HG02642 (cell line): ENCODE measurements at regions not wholly inside any gene's neighbourhood (a gene's known extent, or its start where the extent isn't known, plus 50 kb on each side); places are given as distances from the start of the nearest gene placed in this dataset.

ENCODE experiments used
- ATAC-seq: cut with Tn5 transposase; IDR thresholded peaks from one replicate; pipeline ENCODE4 v1.9.1; 2021; ENCODE audit warnings: mild to moderate bottlenecking; ENCODE audit not compliant: unreplicated experiment, poor library complexity

DNA sequence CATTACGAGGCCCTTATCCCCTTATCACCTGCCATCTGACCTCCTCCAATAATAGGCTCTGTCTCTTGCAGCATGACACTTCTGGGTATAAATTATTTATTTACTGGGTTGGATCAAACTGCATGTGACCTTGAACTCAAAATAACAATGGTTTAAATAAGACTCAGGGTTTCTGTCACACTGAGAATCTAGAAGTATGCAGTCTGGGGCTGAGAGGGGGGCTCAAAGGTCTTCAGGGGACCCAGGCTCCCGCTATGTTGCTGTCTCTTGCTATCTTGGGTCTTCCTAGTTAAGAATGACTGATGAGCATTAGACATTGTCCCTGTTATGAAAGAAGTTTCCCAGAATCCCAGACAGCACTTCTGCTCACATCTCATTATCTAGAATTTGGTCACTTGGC lies 133.5 kb downstream of the URB2 start:
- no peak for ATAC-seq

DNA sequence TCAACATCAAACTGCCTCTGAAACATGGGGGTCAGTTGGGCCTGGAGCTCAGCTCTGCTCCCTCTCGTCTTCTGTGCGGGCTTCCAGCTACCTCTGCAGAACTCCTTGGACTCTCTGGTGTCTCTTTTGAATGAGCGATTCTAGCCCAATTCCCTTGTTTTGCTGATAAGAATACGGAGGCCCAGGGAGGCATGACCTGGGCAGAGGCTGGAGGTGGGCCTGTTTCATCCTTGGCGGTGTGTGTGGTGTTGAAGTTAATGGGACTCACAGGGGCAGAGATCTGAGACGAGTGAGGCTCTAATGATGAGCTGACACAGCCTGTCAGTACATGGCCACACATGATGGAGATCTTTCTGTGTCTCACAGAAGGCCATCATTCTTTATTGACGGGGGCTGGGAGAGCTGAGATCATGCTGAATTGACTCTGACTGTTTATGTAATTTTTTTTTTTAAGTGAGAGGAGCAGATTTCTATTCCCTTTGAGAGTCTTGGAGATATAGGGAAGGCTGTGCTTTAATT lies 134.5 kb downstream of the URB2 start:
- no peak for ATAC-seq

DNA sequence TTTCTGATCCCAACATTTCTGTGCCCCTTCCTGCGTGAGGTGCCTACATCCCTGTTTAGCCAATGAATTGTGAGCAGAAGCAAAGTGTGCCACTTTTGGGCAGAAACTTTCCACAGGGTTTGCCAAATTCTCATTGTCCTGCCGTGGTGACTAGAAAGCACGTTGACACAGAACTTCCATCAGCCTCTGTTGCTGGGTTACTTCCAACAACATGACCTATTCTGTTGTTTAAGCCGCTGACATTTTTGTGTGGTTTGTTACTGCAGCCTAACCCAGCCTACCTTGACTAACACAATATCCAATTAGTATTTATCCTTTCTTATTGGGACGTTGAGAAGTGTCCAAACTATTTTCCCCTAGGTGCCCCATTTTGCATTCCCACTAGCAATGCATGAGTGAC lies 136.8 kb downstream of the URB2 start:
- no peak for ATAC-seq

DNA sequence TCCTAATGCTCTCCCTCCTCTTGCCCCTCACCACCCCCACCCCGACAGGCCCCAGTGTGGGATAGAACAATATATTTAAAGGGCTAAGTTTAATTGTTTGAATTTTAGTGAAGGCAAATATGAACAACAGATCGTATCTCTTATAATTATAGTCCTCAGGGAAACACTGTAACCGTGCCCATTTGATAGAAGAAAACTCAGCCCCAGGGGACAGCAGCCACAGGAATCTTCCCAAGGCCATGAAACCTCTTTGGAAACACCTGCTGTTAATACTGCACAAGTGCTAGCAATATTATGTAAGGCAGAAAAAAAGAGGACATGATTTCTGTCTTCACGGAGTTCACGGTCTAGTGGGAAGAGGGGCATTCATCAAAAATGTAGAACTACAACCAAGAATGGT lies 142.2 kb downstream of the URB2 start:
- ATAC-seq = no peak

DNA sequence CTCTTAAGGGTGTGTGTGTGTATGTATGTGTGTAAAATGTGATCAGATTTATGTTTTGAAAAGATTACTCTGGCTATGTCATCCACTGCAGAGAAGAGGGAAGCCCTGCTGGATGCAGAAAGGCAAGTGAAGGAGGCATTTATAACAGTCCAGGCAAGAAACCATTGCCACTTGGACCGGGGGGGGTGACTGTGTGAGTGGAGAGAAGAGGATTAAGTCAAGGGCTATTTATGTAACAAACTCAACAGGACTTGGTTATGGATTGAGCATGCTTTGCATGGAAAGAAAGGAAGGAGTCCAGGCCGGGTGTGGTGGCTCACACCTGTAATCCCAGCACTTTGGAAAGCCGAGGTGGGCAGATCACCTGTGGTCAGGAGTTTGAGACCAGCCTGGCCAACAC lies 143.0 kb downstream of the URB2 start:
- ATAC-seq = no peak

DNA sequence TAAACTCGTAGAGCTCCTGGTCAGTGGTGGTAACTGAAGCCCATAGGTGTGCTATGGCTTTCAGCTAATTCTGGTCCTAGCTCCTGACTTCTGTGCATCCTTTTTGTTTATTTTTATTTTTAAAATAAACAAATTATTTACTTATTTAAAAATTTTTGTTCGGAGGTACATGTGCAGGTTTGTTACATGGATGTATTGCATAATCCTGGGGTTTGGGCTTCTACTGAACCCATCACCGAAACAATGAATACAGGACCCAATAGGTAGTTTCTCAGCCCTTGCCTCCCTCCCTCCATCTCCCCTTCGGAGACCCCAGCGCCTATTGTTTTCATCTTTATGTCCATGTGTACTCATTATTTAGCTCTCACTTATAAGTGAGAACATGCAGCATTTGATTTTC lies 143.8 kb downstream of the URB2 start:
- no peak for ATAC-seq

DNA sequence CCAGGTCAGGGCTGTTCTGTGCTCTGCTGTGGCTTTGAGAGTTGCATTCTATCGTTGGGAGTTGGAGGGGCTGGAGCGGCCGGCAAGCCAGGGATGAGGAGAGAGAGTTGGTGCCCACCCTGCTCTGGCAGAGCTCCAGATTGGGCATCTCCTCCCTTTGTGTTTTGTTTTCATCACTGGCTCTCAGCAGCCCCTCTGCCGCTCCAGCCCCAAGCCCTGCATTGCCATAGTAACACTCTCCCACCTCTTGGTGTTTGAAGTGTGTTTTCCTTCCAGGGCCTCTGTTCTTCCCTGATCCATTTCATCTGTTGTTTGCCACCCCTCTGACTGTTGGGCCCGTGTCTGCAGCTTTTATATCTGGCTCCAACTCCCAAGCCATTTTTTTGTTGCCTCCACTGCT lies 152.7 kb downstream of the URB2 start:
- no peak for ATAC-seq

DNA sequence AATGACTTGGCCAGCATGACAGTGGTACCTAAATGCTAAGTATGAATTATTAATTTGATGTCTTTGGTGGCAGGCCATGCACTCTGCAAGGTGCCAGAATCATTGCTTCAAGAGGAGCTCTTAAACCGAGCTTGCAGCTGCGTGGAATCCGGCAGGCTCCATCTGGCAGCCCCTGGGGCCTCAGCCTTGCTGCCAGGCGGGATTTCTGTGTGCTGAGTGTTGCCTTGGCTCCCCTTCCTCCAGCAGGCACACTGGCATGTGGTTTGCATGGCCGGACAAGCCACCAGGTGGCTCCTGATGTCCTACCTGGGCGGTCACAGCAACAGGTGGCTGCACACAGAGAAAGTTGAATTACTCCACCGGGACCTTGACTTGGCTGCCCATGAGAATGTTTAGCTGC lies 155.4 kb downstream of the URB2 start:
- no peak for ATAC-seq

DNA sequence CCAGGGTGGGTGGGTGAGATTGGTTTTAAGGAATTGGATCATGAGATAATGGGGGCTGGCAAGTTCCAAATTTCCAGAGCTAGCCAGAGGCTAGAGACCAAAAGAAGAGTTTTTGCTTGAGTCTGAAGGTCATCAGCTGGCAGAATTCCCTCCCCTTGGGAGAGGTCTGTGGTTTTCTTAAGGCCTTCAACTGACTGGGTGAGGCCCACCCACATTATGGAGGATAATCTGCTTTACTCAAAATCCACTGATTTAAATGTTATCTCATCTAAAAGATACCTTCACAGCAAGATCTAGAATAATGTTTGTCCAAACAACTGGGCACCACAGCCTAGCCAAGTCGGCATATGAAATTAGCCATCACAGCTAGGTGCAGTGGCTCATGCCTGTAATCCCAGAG lies 156.4 kb downstream of the URB2 start:
- ATAC-seq = no peak

DNA sequence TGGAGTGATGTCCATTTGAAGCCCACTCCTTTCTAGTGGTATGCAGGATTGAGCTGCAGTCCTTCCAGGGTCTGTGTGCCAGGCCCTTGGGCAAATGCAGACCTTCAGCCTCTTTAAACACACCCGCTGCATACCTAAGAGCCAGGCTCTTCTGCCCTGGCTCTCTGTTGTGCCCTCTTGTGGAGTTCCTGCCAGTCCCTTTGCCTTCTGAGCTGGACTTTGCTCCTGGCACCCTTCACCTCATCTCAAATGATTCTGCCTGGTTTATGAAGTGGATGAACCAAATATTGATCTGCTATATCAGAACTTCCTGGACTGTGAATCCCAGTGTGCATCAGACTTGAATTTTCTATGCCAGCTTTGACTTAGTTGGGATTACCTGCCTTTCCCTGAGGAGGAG lies 158.8 kb downstream of the URB2 start:
- no peak for ATAC-seq

DNA sequence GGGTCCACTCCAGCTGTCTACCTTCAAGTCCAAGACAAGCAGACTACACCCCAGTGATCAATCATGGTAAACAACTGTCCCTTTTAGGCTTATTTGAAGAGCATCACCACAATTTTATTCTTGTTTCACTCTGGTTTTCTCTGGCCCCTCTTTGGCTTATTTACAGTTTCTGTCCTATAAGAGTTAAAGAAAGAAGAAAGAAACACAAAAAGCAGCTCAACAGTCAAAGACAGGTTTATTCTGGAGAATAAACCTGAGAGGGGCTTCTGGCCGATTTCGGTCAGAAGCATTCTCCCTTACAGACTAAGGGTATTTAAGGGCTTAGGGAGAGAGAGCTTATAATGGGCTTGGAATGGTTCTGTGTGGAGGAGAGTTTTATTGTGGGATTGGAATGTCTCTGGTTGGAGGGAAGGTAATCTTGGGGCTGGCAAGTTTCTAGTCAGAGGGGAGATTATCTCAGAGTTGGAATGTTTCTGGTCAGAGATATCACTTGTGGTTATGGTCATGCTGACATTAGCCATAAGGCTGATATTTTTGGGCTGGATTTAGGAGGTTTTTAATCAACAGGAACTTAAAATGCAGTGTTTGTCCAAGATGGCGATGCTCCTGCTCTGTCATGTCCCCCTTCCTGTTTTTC lies 161.0 kb downstream of the URB2 start:
- no peak for ATAC-seq

DNA sequence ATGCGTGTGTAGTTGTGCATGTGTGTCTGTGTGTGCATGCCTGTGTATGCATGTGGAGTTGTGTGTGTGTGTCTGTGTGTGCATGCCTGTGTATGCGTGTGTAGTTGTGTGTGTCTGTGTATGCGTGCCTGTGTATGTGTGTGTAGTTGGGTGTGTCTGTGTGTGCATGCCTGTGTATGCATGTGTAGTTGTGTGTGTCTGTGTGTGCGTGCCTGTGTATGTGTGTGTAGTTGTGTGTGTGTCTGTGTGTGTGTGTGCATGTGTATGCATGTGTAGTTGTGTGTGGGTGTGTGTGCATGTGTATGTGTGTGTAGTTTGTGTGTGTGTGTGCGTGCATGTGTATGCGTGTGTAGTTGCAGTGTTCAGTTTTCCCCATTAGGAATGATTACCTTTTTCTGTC lies 162.0 kb downstream of the URB2 start:
- ATAC-seq = no peak

DNA sequence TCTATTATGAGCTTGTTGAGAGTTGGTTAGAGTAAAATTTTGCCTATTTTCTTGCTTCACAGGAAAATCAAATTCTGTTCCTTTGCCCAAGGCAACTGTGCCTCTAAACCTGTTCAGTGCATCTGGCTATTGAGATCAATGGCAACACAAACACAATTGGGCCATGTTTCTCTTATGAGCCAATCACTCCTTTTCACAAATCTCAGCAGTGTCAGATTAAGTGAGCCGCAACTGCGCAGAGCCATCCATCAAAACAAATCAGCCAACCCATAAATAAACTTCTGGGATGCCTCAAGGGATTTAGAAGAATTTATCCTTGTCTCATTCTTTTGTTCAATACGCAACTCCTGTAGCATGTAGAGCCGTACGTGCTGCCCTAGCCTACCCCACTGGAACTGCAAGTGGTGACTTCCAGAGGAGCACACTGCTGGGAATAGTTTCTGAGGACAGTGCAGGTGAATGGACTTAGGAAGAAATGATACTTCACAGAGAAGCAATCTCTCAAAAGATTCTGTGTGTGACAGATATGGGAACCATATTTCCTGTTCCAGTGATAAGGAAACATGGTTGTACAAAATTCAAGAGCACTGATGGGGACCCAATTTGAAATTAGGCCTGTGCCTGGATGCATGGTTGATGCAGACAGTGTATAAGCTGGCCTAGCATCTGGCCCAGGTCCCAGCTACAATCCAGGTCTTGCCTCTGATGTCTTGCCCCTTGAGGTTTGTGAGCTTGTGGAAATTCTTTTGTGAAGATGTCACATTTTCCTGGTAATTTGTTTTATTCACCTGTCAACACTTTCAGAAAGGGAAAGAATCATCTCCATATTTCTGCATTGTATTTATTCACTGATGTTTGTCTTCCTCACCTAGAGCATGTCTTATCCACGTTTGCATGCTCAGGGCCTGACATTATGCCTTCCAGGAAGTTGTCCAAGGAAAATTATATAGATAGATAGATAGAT lies 166.2 kb downstream of the URB2 start:
- ATAC-seq = no peak

DNA sequence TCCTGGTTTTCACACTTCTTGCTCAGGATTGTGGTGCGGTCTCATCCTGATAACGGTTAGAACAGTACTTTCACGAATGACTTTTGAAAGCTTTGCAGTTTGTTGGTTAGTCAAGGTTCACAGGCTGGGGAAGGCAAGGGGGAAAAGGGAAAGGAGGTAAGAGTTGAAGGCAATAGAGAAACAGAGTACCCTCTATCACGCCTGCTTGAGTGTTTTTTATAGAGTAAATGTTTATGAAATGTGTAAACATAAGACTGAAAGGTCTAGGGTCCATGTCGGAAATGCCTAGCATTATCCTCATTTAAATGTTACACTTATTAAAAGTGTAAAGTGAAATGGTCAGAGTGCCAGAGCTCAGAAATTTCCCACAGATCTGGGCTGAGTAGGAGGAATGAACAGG lies 167.4 kb downstream of the URB2 start:
- ATAC-seq = no peak

DNA sequence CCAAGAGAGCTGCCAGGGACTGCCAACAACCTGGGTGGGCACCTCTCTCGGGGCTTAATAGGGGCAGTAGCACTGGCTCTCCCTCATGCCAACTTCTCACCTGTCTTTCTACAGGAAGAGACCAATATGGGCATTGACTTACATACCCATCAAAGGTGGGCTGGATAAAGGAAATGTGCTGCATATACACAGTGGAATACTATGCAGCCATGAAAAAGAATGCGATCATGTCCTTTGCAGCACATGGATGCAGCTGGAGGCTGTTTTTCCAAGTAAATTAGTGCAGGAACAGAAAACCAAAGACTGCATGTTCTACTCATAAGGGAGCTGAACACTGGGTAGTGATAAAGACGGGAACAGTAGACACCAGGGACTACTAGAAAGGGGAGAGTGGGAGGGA lies 172.5 kb downstream of the URB2 start:
- no peak for ATAC-seq

DNA sequence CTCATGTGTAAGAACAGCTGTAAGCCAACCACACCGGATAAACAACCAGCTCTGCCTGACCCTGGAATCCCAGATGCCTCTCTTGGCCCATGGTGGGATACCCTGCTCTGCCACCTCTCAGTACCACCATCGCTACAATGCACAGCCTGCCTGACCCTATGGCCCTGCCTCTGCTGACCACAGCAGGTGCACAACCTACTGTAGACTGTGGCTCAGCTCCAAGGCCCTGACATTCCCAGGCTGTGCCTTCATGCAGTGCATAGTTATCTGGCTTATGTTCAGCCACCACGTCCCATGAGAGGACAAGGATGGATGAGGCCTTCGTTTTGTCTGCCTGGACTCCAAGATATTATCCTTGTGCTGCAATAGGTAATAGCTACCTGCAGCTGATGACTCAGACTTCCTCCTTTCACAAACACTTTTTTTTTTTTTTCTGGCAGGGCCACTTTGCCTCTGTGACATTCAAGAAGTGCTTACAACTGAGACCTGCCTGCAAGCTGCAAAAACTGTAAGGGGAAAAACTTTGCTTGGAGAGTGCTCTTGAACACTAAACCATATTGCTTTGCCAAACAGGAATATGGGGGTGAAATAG lies 177.7 kb downstream of the URB2 start:
- no peak for ATAC-seq

DNA sequence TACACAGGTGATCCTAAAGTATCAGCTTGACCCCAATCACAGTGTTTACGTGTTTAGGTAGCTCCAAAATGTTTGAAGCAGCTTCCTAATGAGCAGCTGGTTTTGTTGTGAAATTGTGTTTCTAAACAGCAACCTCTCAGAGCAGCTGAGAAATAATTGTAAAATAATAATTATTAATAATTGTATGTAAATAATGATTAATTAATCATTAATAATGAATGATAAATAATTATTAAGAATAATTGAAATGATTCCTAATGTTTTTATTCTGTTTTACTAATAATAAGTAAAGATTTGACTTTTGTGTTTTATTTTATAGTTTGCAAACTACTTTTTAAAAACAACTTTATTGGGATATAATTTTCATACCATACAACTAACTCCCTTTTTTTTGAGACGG lies 182.2 kb downstream of the URB2 start:
- ATAC-seq = no peak

DNA sequence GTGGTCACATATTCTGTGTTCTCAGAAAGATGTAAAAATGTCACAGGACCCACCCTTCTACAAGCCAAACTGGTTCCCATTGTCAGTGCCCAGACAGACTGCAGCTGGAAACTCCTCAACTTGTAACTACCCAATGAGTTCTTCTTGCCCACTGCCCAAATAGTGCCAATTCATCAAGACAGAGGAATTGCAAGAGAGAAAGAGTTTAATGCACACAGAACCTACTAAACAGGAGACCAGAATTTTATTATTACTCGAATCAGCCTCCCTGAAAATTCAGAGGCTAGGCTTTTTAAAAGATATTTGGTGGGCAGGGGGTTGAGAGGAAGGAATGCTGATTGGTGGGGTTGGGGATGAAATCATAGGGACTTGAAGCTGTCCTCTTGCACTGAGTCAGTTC lies 184.1 kb downstream of the URB2 start:
- no peak for ATAC-seq

DNA sequence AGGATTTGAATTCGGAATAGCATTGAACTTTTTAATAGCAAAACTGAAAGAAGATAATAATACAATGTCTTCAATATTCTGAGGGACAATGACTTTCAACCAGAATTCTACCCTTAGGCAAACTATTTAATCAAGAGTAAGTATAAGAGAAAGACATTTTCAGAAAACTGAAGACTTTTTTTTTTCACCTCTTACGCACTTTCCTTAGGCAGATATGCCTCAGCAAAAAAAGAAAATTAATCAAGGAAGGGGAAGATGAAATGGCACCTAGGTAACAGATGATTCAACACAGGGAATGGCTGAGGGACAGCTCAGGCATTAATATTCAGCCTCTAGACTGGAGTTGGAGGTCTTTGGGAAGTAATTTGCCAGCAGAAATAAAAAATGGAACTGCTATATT lies 184.9 kb downstream of the URB2 start:
- no peak for ATAC-seq

DNA sequence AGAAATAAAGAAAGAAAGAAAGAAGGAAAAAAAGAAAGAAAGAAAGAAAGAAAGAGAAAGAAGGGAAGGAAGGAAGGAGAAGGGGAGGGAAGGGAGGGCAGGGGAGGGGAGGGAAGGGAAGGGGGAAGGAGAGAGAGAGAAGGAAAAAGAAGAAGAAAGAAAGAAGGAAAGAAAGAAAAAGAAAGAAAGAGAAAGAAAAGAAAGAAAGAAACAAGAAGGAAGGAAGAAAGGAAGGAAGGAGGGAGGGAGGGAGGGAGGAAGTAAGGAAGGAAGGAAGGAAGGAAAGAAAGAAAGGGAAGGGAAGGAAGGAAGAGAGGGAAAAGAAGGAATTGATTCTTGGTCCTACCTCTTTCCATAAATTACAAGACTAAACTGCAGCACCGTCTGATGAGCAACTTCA lies 186.1 kb downstream of the URB2 start:
- no peak for ATAC-seq

DNA sequence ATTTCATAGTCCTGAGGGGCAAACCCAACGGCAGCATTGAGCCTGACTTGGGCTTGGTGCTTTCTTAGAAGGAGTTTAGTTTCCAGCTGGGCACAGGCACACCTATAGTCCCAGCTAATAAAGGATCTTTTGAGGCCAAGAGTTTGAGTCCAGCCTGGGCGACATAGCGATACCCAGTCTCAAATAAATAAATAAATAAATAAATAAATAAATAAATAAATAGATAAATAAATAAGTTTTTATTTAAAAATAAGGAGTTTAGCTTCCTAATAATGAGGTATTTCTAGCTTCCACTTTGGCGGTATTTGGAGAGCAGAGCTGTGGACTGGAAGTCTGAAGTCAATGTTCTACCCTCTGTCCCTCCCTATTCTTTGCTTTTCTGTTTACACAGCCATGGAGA lies 186.6 kb downstream of the URB2 start:
- ATAC-seq = no peak
